ENCODE measurements at regions not wholly inside any gene's neighbourhood (a gene's known extent, or its start where the extent isn't known, plus 50 kb on each side); places are given as distances from the start of the nearest gene placed in this dataset.

DNA sequence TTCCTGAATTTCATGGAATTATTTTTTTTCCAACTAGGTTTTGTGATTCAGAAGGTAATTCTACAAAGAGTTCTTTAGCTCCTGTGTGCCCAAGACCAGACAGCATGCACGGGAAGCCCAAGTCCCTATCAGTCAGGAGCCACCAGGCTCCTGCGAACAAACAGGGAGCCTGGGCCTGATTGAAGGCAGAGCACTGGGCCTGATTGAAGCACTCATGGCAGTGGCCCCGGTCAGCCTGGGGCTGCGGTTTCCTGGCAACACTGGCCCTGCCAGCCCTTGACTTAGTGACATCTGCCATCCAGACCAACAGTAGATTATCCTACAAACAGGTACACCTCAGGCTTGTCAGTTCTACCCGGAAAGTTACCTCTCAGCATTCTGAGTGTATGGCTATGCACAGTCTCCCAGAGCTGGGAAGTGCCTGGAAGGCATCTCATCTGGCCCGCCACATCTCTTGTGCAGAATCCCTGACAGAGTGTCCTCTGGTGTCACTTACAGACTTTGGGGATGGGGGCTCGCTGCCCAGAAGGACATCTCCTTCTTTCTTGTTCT lies 133.8 kb downstream of the VEGFA start:
- H3K4me2 ChIP-seq (ENCODE audit: insufficient read depth, low read length, poor library complexity, severe bottlenecking): no peak overlapping the region
- H2BK5ac ChIP-seq (ENCODE audit: low read length): no peak overlapping the region
- no peak for DNase-seq (ENCODE audit: low spot score)
- H3K36me3 ChIP-seq (replicated peaks in 1 of 2; ENCODE audit: control insufficient read depth in 2 of 2, insufficient read depth in 2 of 2, low read length in 2 of 2): no peaks in the 10 kb centered on the region
- H2AK5ac ChIP-seq (ENCODE audit: low read depth, low read length): no peak overlapping the region
- no peak overlapping the region for H3K9ac ChIP-seq (ENCODE audit: low read depth, low read length, poor library complexity)
- H2BK12ac ChIP-seq (ENCODE audit: low read length): no peak overlapping the region
- no peak overlapping the region for H3K4me3 ChIP-seq (ENCODE audit: low read length in 2 of 2)
- H4K8ac ChIP-seq (ENCODE audit: low read depth, low read length): no peak overlapping the region
- no peak overlapping the region for H3K4ac ChIP-seq (ENCODE audit: low read length)
- H3K9me3 ChIP-seq (replicated peaks in 1 of 2; ENCODE audit: control insufficient read depth in 2 of 2, insufficient read depth in 1 of 2, low read depth in 1 of 2, low read length in 2 of 2): no peaks in the 10 kb centered on the region
- no peak overlapping the region for H2BK120ac ChIP-seq (ENCODE audit: low read depth, low read length)
- H2BK15ac ChIP-seq (ENCODE audit: low read length): no peak overlapping the region
- H3K14ac ChIP-seq (ENCODE audit: low read length): no peak overlapping the region
- H3K79me1 ChIP-seq (ENCODE audit: low read depth, low read length): no peaks in the 10 kb centered on the region
- no peaks in the 10 kb centered on the region for H3K4me1 ChIP-seq (ENCODE audit: control insufficient read depth in 2 of 2, insufficient read depth in 1 of 2, low read depth in 1 of 2, low read length in 2 of 2)
- no peak overlapping the region for H3K27ac ChIP-seq (replicated peaks; ENCODE audit: low read length)
- no peak overlapping the region for H3K23ac ChIP-seq (ENCODE audit: low read depth, low read length, poor library complexity)
- no peak overlapping the region for H2AFZ ChIP-seq (ENCODE audit: low read length)
- H3K27me3 ChIP-seq (ENCODE audit: control insufficient read depth in 3 of 3, insufficient read depth in 3 of 3, low read depth in 1 of 3, low read length in 3 of 3): peaks cover 0 to 32% (median 0%) of the 10 kb centered on the region in 3 experiments
- WGBS, 2 donors (ENCODE audit: extremely low coverage in 2 of 2, insufficient read length in 2 of 2, insufficient replicate concordance in 1 of 2): no CpG with 5 or more reads among the region's 7 CpGs
- no peak overlapping the region for H4K91ac ChIP-seq (ENCODE audit: low read depth, low read length, poor library complexity)
- no peak overlapping the region for H3K18ac ChIP-seq (ENCODE audit: low read length)

DNA sequence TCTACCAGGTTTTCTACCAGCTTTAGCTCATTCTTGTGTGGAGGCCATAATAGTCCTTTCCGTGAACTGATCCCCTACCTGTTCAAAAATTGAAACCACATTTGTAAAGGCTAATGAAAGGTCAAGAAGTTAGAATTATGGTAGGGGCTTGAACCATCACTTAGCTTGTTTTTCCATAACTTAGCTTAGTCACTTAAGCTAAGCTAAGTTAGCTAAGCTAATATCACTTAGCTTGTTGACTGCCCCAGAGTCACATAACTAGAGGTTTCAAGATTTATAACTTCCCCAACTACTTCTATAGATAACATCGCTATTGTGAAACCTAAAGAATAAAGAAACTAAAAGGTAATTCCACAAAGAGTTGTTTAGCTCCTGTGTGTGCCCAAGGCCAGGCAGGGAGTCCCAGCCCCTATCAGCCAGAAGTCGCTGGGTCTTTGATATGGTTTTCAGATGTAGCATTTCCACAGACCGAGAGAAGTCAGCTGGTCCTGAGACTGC lies 131.8 kb downstream of the VEGFA start:
- H2BK120ac ChIP-seq (ENCODE audit: low read depth, low read length): no peak overlapping the region
- H3K27me3 ChIP-seq (ENCODE audit: control insufficient read depth in 3 of 3, insufficient read depth in 3 of 3, low read depth in 1 of 3, low read length in 3 of 3): peaks cover 0 to 26% (median 0%) of the 10 kb centered on the region in 3 experiments
- no peaks in the 10 kb centered on the region for H3K36me3 ChIP-seq (replicated peaks in 1 of 2; ENCODE audit: control insufficient read depth in 2 of 2, insufficient read depth in 2 of 2, low read length in 2 of 2)
- H4K8ac ChIP-seq (ENCODE audit: low read depth, low read length): no peak overlapping the region
- H2BK15ac ChIP-seq (ENCODE audit: low read length): no peak overlapping the region
- no peak for DNase-seq (ENCODE audit: low spot score)
- no peak overlapping the region for H3K4me2 ChIP-seq (ENCODE audit: insufficient read depth, low read length, poor library complexity, severe bottlenecking)
- H3K4me1 ChIP-seq (ENCODE audit: control insufficient read depth in 2 of 2, insufficient read depth in 1 of 2, low read depth in 1 of 2, low read length in 2 of 2): no peaks in the 10 kb centered on the region
- H2BK12ac ChIP-seq (ENCODE audit: low read length): no peak overlapping the region
- H2BK5ac ChIP-seq (ENCODE audit: low read length): no peak overlapping the region
- no peak overlapping the region for H4K91ac ChIP-seq (ENCODE audit: low read depth, low read length, poor library complexity)
- no peaks in the 10 kb centered on the region for H3K79me1 ChIP-seq (ENCODE audit: low read depth, low read length)
- H3K27ac ChIP-seq (replicated peaks; ENCODE audit: low read length): no peak overlapping the region
- WGBS, 2 donors (ENCODE audit: extremely low coverage in 2 of 2, insufficient read length in 2 of 2, insufficient replicate concordance in 1 of 2): no CpG with 5 or more reads among the region's 4 CpGs
- H3K18ac ChIP-seq (ENCODE audit: low read length): no peak overlapping the region
- H3K4me3 ChIP-seq (ENCODE audit: low read length in 2 of 2): no peak overlapping the region
- no peak overlapping the region for H2AFZ ChIP-seq (ENCODE audit: low read length)
- H3K14ac ChIP-seq (ENCODE audit: low read length): no peak overlapping the region
- no peak overlapping the region for H2AK5ac ChIP-seq (ENCODE audit: low read depth, low read length)
- H3K9me3 ChIP-seq (replicated peaks in 1 of 2; ENCODE audit: control insufficient read depth in 2 of 2, insufficient read depth in 1 of 2, low read depth in 1 of 2, low read length in 2 of 2): no peaks in the 10 kb centered on the region
- H3K23ac ChIP-seq (ENCODE audit: low read depth, low read length, poor library complexity): no peak overlapping the region
- no peak overlapping the region for H3K4ac ChIP-seq (ENCODE audit: low read length)
- H3K9ac ChIP-seq (ENCODE audit: low read depth, low read length, poor library complexity): no peak overlapping the region

DNA sequence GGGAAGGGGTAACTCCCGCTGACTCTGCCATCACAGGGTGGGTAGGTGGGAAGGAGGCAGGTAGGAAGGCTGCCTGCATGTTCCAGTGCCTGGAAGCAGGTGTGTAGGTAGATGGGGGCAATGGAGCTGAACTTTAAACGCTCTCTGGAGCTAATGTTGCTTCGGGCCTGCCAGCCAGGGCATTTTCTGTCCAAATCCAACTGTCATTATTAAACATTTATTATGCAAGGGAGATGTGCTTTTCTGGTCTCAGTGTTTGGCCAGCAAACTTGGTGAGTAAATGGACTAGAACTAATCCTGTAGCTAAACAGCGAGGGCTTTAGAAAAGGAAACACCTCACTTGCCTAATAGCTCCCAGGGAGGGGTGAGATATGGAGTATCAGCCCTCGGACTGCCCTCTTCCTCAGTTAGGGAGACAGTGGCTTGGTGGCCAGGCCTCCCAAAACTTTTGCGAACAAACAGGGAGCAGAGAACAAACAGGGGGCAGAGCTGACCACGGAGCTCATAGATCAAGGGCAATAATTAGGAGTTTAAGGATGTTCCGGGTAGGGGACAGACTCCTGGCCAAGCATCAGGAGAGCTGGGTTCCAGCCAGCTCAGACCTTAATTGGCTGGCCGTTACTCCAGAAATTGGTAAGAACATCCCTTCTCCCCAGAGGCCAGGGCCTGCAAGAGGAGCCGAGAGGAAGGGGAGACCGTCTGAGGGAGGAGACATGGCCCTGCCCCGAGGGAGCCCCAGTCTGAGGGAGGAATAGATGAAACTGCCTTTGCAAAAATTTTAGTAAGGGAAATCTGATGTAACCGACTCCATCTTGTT lies 131.1 kb downstream of the VEGFA start:
- H3K9ac ChIP-seq (ENCODE audit: low read depth, low read length, poor library complexity): no peak overlapping the region
- H2AFZ ChIP-seq (ENCODE audit: low read length): no peak overlapping the region
- H3K9me3 ChIP-seq (replicated peaks in 1 of 2; ENCODE audit: control insufficient read depth in 2 of 2, insufficient read depth in 1 of 2, low read depth in 1 of 2, low read length in 2 of 2): no peaks in the 10 kb centered on the region
- H3K23ac ChIP-seq (ENCODE audit: low read depth, low read length, poor library complexity): no peak overlapping the region
- H4K91ac ChIP-seq (ENCODE audit: low read depth, low read length, poor library complexity): no peak overlapping the region
- H3K36me3 ChIP-seq (replicated peaks in 1 of 2; ENCODE audit: control insufficient read depth in 2 of 2, insufficient read depth in 2 of 2, low read length in 2 of 2): no peaks in the 10 kb centered on the region
- no peak overlapping the region for H3K4ac ChIP-seq (ENCODE audit: low read length)
- no peak overlapping the region for H3K14ac ChIP-seq (ENCODE audit: low read length)
- H4K8ac ChIP-seq (ENCODE audit: low read depth, low read length): no peak overlapping the region
- no peak overlapping the region for H2BK12ac ChIP-seq (ENCODE audit: low read length)
- no peaks in the 10 kb centered on the region for H3K4me1 ChIP-seq (ENCODE audit: control insufficient read depth in 2 of 2, insufficient read depth in 1 of 2, low read depth in 1 of 2, low read length in 2 of 2)
- DNase-seq (ENCODE audit: low spot score): no peak
- H2BK5ac ChIP-seq (ENCODE audit: low read length): no peak overlapping the region
- H2BK15ac ChIP-seq (ENCODE audit: low read length): no peak overlapping the region
- no peak overlapping the region for H2BK120ac ChIP-seq (ENCODE audit: low read depth, low read length)
- no peak overlapping the region for H3K18ac ChIP-seq (ENCODE audit: low read length)
- H2AK5ac ChIP-seq (ENCODE audit: low read depth, low read length): no peak overlapping the region
- no CpG with 5 or more reads among the region's 13 CpGs for WGBS, 2 donors (ENCODE audit: extremely low coverage in 2 of 2, insufficient read length in 2 of 2, insufficient replicate concordance in 1 of 2)
- no peak overlapping the region for H3K27ac ChIP-seq (replicated peaks; ENCODE audit: low read length)
- peaks cover 0 to 25% (median 0%) of the 10 kb centered on the region in 3 experiments for H3K27me3 ChIP-seq (ENCODE audit: control insufficient read depth in 3 of 3, insufficient read depth in 3 of 3, low read depth in 1 of 3, low read length in 3 of 3)
- H3K4me3 ChIP-seq (ENCODE audit: low read length in 2 of 2): no peak overlapping the region
- H3K79me1 ChIP-seq (ENCODE audit: low read depth, low read length): no peaks in the 10 kb centered on the region
- H3K4me2 ChIP-seq (ENCODE audit: insufficient read depth, low read length, poor library complexity, severe bottlenecking): no peak overlapping the region

GRCh38 chr6:43900560-43900915 lies 130.5 kb downstream of the VEGFA start:
- no peaks in the 10 kb centered on the region for H3K36me3 ChIP-seq (replicated peaks in 1 of 2; ENCODE audit: control insufficient read depth in 2 of 2, insufficient read depth in 2 of 2, low read length in 2 of 2)
- H4K91ac ChIP-seq (ENCODE audit: low read depth, low read length, poor library complexity): no peak overlapping the region
- no peak overlapping the region for H3K27ac ChIP-seq (replicated peaks; ENCODE audit: low read length)
- H3K4me2 ChIP-seq (ENCODE audit: insufficient read depth, low read length, poor library complexity, severe bottlenecking): no peak overlapping the region
- no peak overlapping the region for H2BK120ac ChIP-seq (ENCODE audit: low read depth, low read length)
- no peak overlapping the region for H3K4ac ChIP-seq (ENCODE audit: low read length)
- H3K9ac ChIP-seq (ENCODE audit: low read depth, low read length, poor library complexity): no peak overlapping the region
- H2BK5ac ChIP-seq (ENCODE audit: low read length): no peak overlapping the region
- peaks cover 0 to 21% (median 0%) of the 10 kb centered on the region in 3 experiments for H3K27me3 ChIP-seq (ENCODE audit: control insufficient read depth in 3 of 3, insufficient read depth in 3 of 3, low read depth in 1 of 3, low read length in 3 of 3)
- no peak for DNase-seq (ENCODE audit: low spot score)
- H4K8ac ChIP-seq (ENCODE audit: low read depth, low read length): no peak overlapping the region
- H3K4me1 ChIP-seq (ENCODE audit: control insufficient read depth in 2 of 2, insufficient read depth in 1 of 2, low read depth in 1 of 2, low read length in 2 of 2): no peaks in the 10 kb centered on the region
- no peak overlapping the region for H3K14ac ChIP-seq (ENCODE audit: low read length)
- H3K4me3 ChIP-seq (ENCODE audit: low read length in 2 of 2): no peak overlapping the region
- H2BK12ac ChIP-seq (ENCODE audit: low read length): no peak overlapping the region
- H2AFZ ChIP-seq (ENCODE audit: low read length): no peak overlapping the region
- no peak overlapping the region for H3K23ac ChIP-seq (ENCODE audit: low read depth, low read length, poor library complexity)
- H3K18ac ChIP-seq (ENCODE audit: low read length): no peak overlapping the region
- WGBS, 2 donors (ENCODE audit: extremely low coverage in 2 of 2, insufficient read length in 2 of 2, insufficient replicate concordance in 1 of 2): no CpG with 5 or more reads among the region's 3 CpGs
- H3K79me1 ChIP-seq (ENCODE audit: low read depth, low read length): no peaks in the 10 kb centered on the region
- no peak overlapping the region for H2AK5ac ChIP-seq (ENCODE audit: low read depth, low read length)
- H3K9me3 ChIP-seq (replicated peaks in 1 of 2; ENCODE audit: control insufficient read depth in 2 of 2, insufficient read depth in 1 of 2, low read depth in 1 of 2, low read length in 2 of 2): no peaks in the 10 kb centered on the region
- H2BK15ac ChIP-seq (ENCODE audit: low read length): no peak overlapping the region

Measured in neuronal stem cell (in vitro differentiated cells).